ENCODE measurements at regions not wholly inside any gene's neighbourhood (a gene's known extent, or its start where the extent isn't known, plus 50 kb on each side); places are given as distances from the start of the nearest gene placed in this dataset.

DNA sequence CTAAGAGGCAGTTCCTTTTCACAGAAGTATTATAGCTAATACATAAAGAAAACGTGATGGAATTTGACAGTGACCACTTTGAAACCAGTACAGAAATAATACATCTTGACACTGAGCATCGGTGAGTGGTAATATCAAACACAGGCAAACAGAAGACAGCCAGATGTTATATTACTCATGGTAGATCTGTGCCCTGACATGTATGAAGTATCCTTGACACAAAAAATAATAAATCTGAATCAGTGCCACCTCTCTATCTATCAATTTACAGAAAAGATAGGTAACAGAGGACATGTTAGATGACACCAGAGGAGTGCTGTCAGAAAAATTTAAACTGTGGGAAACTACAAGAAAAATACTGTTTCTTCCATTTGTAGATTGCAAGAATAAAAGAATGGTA is 217.4 kb upstream of the POT1 start:
- H3K4me1 ChIP-seq, result no peaks in the 10 kb centered on the region
- no peaks in the 10 kb centered on the region for H3K9me3 ChIP-seq
- 52 to 64% (median 61%) methylated on average over 2 of the region's 2 CpGs for WGBS, 5 donors
- DNase-seq, result no peak
- H3K27ac ChIP-seq, result no peak overlapping the region
- intact Hi-C loops (cut with DNase I; ENCODE audit: low total_unique reads), result no loop called here
- TF ChIP-seq, protein P1, sequence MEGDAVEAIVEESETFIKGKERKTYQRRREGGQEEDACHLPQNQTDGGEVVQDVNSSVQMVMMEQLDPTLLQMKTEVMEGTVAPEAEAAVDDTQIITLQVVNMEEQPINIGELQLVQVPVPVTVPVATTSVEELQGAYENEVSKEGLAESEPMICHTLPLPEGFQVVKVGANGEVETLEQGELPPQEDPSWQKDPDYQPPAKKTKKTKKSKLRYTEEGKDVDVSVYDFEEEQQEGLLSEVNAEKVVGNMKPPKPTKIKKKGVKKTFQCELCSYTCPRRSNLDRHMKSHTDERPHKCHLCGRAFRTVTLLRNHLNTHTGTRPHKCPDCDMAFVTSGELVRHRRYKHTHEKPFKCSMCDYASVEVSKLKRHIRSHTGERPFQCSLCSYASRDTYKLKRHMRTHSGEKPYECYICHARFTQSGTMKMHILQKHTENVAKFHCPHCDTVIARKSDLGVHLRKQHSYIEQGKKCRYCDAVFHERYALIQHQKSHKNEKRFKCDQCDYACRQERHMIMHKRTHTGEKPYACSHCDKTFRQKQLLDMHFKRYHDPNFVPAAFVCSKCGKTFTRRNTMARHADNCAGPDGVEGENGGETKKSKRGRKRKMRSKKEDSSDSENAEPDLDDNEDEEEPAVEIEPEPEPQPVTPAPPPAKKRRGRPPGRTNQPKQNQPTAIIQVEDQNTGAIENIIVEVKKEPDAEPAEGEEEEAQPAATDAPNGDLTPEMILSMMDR (IDR thresholded peaks at IDR 0.05 in 8 of 11, conservative IDR thresholded peaks at IDR 0.05 in 3 of 11), result no peak
- TF ChIP-seq POLR2A (IDR thresholded peaks at IDR 0.05) (no peak), POLR2AphosphoS5 (IDR thresholded peaks at IDR 0.05) (no peak)
- H3K27me3 ChIP-seq (replicated peaks in 1 of 7), result no peaks in the 10 kb centered on the region
- H3K4me3 ChIP-seq, result no peak overlapping the region
- H3K36me3 ChIP-seq, result no peaks in the 10 kb centered on the region

DNA sequence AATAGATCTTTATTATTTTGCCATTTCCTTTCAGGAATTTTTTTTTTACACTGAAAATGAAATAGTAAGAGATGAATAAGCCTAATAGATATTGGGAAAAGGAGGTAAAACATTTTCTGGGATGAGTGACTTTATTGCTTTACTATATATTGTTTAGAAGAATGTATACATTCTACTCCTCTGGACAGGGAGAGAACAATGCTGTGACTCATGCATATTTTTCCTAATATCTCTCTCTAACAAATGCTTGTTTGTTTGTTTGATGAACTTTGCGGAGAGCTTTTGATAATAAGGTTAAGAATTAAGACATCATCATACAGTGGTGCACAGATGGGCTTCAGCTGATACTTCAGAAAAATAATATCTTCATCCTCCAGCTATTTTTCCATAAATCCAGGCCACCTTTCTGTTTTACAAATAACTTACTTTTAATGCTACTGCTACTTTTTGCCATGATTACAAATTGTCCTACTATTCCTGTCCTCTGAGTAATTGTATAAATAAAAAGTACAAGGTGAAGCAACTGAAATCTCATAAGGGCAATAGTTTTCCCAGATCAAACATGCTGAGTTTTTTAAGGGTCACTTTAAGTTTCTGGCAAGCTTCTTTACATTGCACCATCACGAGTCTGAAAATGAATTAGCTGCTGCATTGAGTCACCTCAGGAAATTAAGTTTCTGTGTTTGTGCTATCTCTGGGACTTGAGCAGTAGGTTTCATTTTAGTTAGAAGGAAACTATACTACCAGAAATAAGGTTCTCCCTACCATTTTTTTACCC is 207.3 kb upstream of the POT1 start:
- no peak overlapping the region for H3K27ac ChIP-seq
- no peaks in the 10 kb centered on the region for H3K36me3 ChIP-seq
- DNase-seq, result no peak
- TF ChIP-seq, protein P1 (IDR thresholded peaks at IDR 0.05 in 8 of 11, conservative IDR thresholded peaks at IDR 0.05 in 3 of 11), result no peak
- no peak for TF ChIP-seq POLR2A (IDR thresholded peaks at IDR 0.05)
- no peak for TF ChIP-seq POLR2AphosphoS5 (IDR thresholded peaks at IDR 0.05)
- peaks cover 0 to 5% (median 0%) of the 10 kb centered on the region in 8 donors for H3K9me3 ChIP-seq
- H3K27me3 ChIP-seq (replicated peaks in 1 of 7), result no peaks in the 10 kb centered on the region
- 62 to 74% (median 68%) methylated on average over 2 of the region's 2 CpGs for WGBS, 5 donors
- intact Hi-C loops (cut with DNase I; ENCODE audit: low total_unique reads), result no loop called here
- H3K4me1 ChIP-seq, result no peaks in the 10 kb centered on the region
- no peak overlapping the region for H3K4me3 ChIP-seq

DNA sequence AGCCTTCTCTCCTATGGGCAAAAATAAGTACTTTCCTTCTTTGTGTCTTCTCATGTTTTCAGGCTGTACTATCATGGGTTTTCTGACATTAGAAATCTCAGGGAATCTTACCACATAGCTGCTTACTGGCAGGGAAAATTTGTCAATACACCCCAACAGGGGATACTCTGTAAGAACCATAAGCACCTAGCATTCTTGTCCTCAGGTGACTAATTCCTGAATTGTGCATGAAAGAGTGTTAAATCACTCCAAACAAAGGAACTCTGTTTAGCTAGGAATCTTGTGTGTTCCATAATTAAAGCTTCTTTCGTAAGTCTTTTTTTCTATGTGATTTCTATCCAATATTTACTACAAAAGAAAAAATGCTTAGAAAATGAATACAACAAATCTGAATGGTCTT is 206.7 kb upstream of the POT1 start:
- no peak for DNase-seq
- no peak overlapping the region for H3K4me3 ChIP-seq
- H3K36me3 ChIP-seq, result no peaks in the 10 kb centered on the region
- H3K27me3 ChIP-seq (replicated peaks in 1 of 7), result no peaks in the 10 kb centered on the region
- H3K27ac ChIP-seq, result no peak overlapping the region
- WGBS, 5 donors, result 0 to 78% (median 49%) methylated on average over 1 of the region's 1 CpG
- intact Hi-C loops (cut with DNase I; ENCODE audit: low total_unique reads), result no loop called here
- TF ChIP-seq, protein P1 (IDR thresholded peaks at IDR 0.05 in 8 of 11, conservative IDR thresholded peaks at IDR 0.05 in 3 of 11), result no peak
- no peak for TF ChIP-seq POLR2A (IDR thresholded peaks at IDR 0.05)
- no peak for TF ChIP-seq POLR2AphosphoS5 (IDR thresholded peaks at IDR 0.05)
- peaks cover 0 to 5% (median 0%) of the 10 kb centered on the region in 8 donors for H3K9me3 ChIP-seq
- no peaks in the 10 kb centered on the region for H3K4me1 ChIP-seq

DNA sequence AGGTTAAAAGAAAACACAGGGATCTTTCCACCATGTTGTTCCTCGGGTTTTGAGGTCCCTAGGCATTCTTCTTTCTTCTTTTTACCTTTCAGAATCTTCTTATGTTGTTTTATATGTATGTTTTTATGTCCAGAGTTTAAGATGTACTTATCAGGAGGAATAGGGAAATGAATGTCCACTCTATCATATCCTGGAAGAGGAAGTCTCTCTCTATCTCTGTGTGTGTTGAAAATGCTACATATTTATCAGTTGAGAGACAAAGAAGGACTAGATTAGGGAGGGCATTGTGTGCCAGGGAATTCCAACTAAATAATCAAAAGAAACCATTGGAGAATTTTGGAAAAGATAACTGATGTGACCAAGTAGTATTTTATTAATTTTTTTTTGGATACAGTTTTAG is 200.5 kb upstream of the POT1 start:
- Histone ChIP-seq H3K9me3 (peaks cover 0 to 2% (median 0%) of the 10 kb centered on the region in 8 donors), H3K4me3 (no peak overlapping the region), H3K27me3 (replicated peaks in 1 of 7) (no peaks in the 10 kb centered on the region), H3K36me3 (no peaks in the 10 kb centered on the region), H3K27ac (no peak overlapping the region), H3K4me1 (no peaks in the 10 kb centered on the region)
- no peak for DNase-seq
- whole genome bisulfite sequencing, 5 donors, result 57 to 73% (median 64%) methylated on average over 1 of the region's 1 CpG
- TF ChIP-seq POLR2A (IDR thresholded peaks at IDR 0.05) (no peak), POLR2AphosphoS5 (IDR thresholded peaks at IDR 0.05) (no peak)
- TF ChIP-seq, protein P1 (IDR thresholded peaks at IDR 0.05 in 8 of 11, conservative IDR thresholded peaks at IDR 0.05 in 3 of 11), result no peak
- intact Hi-C loops (cut with DNase I; ENCODE audit: low total_unique reads), result no loop called here

Measured in spleen (tissue), 11 donors.